Breast epithelium (tissue), 3 donors: ENCODE measurements at regions not wholly inside any gene's neighbourhood (a gene's known extent, or its start where the extent isn't known, plus 50 kb on each side); places are given as distances from the start of the nearest gene placed in this dataset.

Experiments
- CTCF ChIP-seq, 3 donors: fragments of 450-650 bp; IDR thresholded peaks; one replicate each; pipeline ENCODE4 v1.5.1; 2016 to 2017; ENCODE audit warnings: antibody characterized with exemption in 3 of 3, mild to moderate bottlenecking in 3 of 3, moderate library complexity in 3 of 3
- POLR2AphosphoS5 ChIP-seq, 3 donors: sonication (generic); formaldehyde crosslinking; IDR thresholded peaks; one replicate each; pipeline ENCODE4 v1.6.1; 2017; ENCODE audit warnings: antibody characterized with exemption in 3 of 3

- TF ChIP-seq CTCF (IDR thresholded peaks at IDR 0.05) (no peak), POLR2AphosphoS5 (IDR thresholded peaks at IDR 0.05) (no peak)
Measured at GRCh38 chr18:43539862-43540261, 262.6 kb upstream of the SYT4 start.
